Gastroesophageal sphincter (tissue), 3 donors: ENCODE measurements at regions not wholly inside any gene's neighbourhood (a gene's known extent, or its start where the extent isn't known, plus 50 kb on each side); places are given as distances from the start of the nearest gene placed in this dataset.

ENCODE experiments used
- CTCF ChIP-seq, 4 experiments: fragments of 200-600 bp in 2 of 4; fragments of 450-650 bp in 2 of 4; sonication (generic) in 1 of 4; IDR thresholded peaks; one replicate each; pipeline ENCODE4 v1.5.1; 2017 to 2019; ENCODE audit warnings: antibody characterized with exemption in 4 of 4, mild to moderate bottlenecking in 2 of 4, moderate library complexity in 2 of 4
- EP300 ChIP-seq: sonication (generic); formaldehyde crosslinking; IDR thresholded peaks from one replicate; pipeline ENCODE4 v1.6.1; 2017; ENCODE audit warnings: antibody characterized with exemption, mild to moderate bottlenecking
- POLR2A ChIP-seq, 2 donors: fragments of 450-650 bp; IDR thresholded peaks; one replicate each; pipeline ENCODE4 v1.6.1; 2017; ENCODE audit warnings: antibody characterized with exemption in 2 of 2, mild to moderate bottlenecking in 2 of 2, moderate library complexity in 1 of 2
- POLR2AphosphoS5 ChIP-seq: sonication (generic); formaldehyde crosslinking; IDR thresholded peaks from one replicate; pipeline ENCODE4 v1.6.1; 2017; ENCODE audit warnings: antibody characterized with exemption

- TF ChIP-seq POLR2A (IDR thresholded peaks at IDR 0.05) (no peak), CTCF (IDR thresholded peaks at IDR 0.05) (no peak), POLR2AphosphoS5 (no peak), EP300 (no peak)
Measured at GRCh38 chr7:46424934-46425333, 503.9 kb upstream of the IGFBP3 start.
